Suprapubic skin (tissue), 4 donors: ENCODE measurements at regions not wholly inside any gene's neighbourhood (a gene's known extent, or its start where the extent isn't known, plus 50 kb on each side); places are given as distances from the start of the nearest gene placed in this dataset.

Experiments used
- DNase-seq, 2 donors: peaks; one replicate each; pipeline ENCODE4 v3.0.0-alpha.2; 2019; ENCODE audit warnings: low spot score in 2 of 2
- H3K27ac ChIP-seq: fragments of 200-600 bp; sonication (generic); one replicate; pipeline ENCODE4 v1.5.1; 2019
- H3K27me3 ChIP-seq: fragments of 200-600 bp; sonication (generic); one replicate; pipeline ENCODE4 v1.5.1; 2019
- H3K36me3 ChIP-seq: fragments of 200-600 bp; sonication (generic); one replicate; pipeline ENCODE4 v1.5.1; 2019
- H3K4me1 ChIP-seq: fragments of 200-600 bp; sonication (generic); one replicate; pipeline ENCODE4 v1.5.1; 2019
- H3K4me3 ChIP-seq: fragments of 200-600 bp; sonication (generic); one replicate; pipeline ENCODE4 v1.5.1; 2019; ENCODE audit warnings: mild to moderate bottlenecking
- H3K9me3 ChIP-seq: fragments of 200-600 bp; sonication (generic); one replicate; pipeline ENCODE4 v1.5.1; 2019
- CTCF ChIP-seq, 2 donors: fragments of 200-600 bp in 1 of 2; fragments of 450-650 bp in 1 of 2; sonication (generic) in 1 of 2; IDR thresholded peaks; one replicate each; pipeline ENCODE4 v1.5.1; 2016 to 2019; ENCODE audit warnings: antibody characterized with exemption in 2 of 2, mild to moderate bottlenecking in 1 of 2, moderate library complexity in 1 of 2
- EP300 ChIP-seq: sonication (generic); formaldehyde crosslinking; IDR thresholded peaks from one replicate; pipeline ENCODE4 v1.6.1; 2017; ENCODE audit warnings: antibody characterized with exemption
- POLR2A ChIP-seq, 2 donors: fragments of 450-650 bp; IDR thresholded peaks; one replicate each; pipeline ENCODE4 v1.6.1; 2017; ENCODE audit warnings: antibody characterized with exemption in 2 of 2, mild to moderate bottlenecking in 2 of 2, moderate library complexity in 2 of 2
- POLR2AphosphoS5 ChIP-seq, 3 donors: sonication (generic); formaldehyde crosslinking; IDR thresholded peaks; one replicate each; pipeline ENCODE4 v1.6.1; 2017; ENCODE audit warnings: antibody characterized with exemption in 3 of 3
- WGBS: methylation state at CpG from one replicate; pipeline ENCODE4 v1.1.5; 2018; 5-methylcytosine and 5-hydroxymethylcytosine counted together

GRCh38 chr13:70884196-70884595 is 775.9 kb upstream of the KLHL1 start:
- TF ChIP-seq POLR2AphosphoS5 (IDR thresholded peaks at IDR 0.05) (no peak), EP300 (no peak), CTCF (IDR thresholded peaks at IDR 0.05) (no peak), POLR2A (IDR thresholded peaks at IDR 0.05) (no peak)
- Histone ChIP-seq H3K27ac (no peak overlapping the region), H3K9me3 (no peaks in the 10 kb centered on the region), H3K36me3 (no peaks in the 10 kb centered on the region), H3K4me3 (no peak overlapping the region), H3K27me3 (no peaks in the 10 kb centered on the region), H3K4me1 (no peaks in the 10 kb centered on the region)
- DNase-seq: no peak
- 64% methylated on average over 2 of the region's 2 CpGs for WGBS

GRCh38 chr13:70874636-70875035 is 766.4 kb upstream of the KLHL1 start:
- Histone ChIP-seq H3K4me3 (no peak overlapping the region), H3K27ac (no peak overlapping the region)

GRCh38 chr13:70864731-70865130 is 756.5 kb upstream of the KLHL1 start:
- no peak for TF ChIP-seq CTCF (IDR thresholded peaks at IDR 0.05)
- no peak for TF ChIP-seq POLR2A (IDR thresholded peaks at IDR 0.05)
- no peak for TF ChIP-seq POLR2AphosphoS5 (IDR thresholded peaks at IDR 0.05)
- no peak for TF ChIP-seq EP300
- Histone ChIP-seq H3K27me3 (no peaks in the 10 kb centered on the region), H3K36me3 (no peaks in the 10 kb centered on the region), H3K9me3 (peaks cover 6% of the 10 kb centered on the region), H3K27ac (no peak overlapping the region), H3K4me1 (no peaks in the 10 kb centered on the region), H3K4me3 (no peak overlapping the region)
- 72% methylated on average over 2 of the region's 2 CpGs for WGBS
- no peak for DNase-seq

More at GRCh38 chr13:70874636-70875035, 766.4 kb upstream of the KLHL1 start:
- H3K36me3 ChIP-seq: no peaks in the 10 kb centered on the region
- no peak for DNase-seq
- no peak for TF ChIP-seq POLR2AphosphoS5 (IDR thresholded peaks at IDR 0.05)
- no peak for TF ChIP-seq CTCF (IDR thresholded peaks at IDR 0.05)
- no peak for TF ChIP-seq EP300
- TF ChIP-seq POLR2A (IDR thresholded peaks at IDR 0.05): no peak
- 71% methylated on average over 3 of the region's 3 CpGs for WGBS
- no peaks in the 10 kb centered on the region for H3K4me1 ChIP-seq
- H3K9me3 ChIP-seq: no peaks in the 10 kb centered on the region
- no peaks in the 10 kb centered on the region for H3K27me3 ChIP-seq

- TF ChIP-seq POLR2AphosphoS5 (IDR thresholded peaks at IDR 0.05) (no peak), POLR2A (IDR thresholded peaks at IDR 0.05) (no peak), EP300 (no peak), CTCF (IDR thresholded peaks at IDR 0.05) (no peak)
- Histone ChIP-seq H3K4me1 (no peaks in the 10 kb centered on the region), H3K27me3 (no peaks in the 10 kb centered on the region), H3K4me3 (no peak overlapping the region), H3K27ac (no peak overlapping the region), H3K36me3 (no peaks in the 10 kb centered on the region), H3K9me3 (peaks cover 8% of the 10 kb centered on the region)
- 69% methylated on average over 3 of the region's 3 CpGs for WGBS
- DNase-seq: no peak
Observed at GRCh38 chr13:70856711-70857110, 748.5 kb upstream of the KLHL1 start.

- WGBS: 72% methylated on average over 2 of the region's 2 CpGs
- Histone ChIP-seq H3K27me3 (no peaks in the 10 kb centered on the region), H3K9me3 (peaks cover 8% of the 10 kb centered on the region), H3K36me3 (no peaks in the 10 kb centered on the region), H3K4me3 (no peak overlapping the region), H3K4me1 (no peaks in the 10 kb centered on the region), H3K27ac (no peak overlapping the region)
- TF ChIP-seq POLR2AphosphoS5 (IDR thresholded peaks at IDR 0.05): no peak
- TF ChIP-seq POLR2A (IDR thresholded peaks at IDR 0.05): no peak
- TF ChIP-seq EP300: no peak
- TF ChIP-seq CTCF (IDR thresholded peaks at IDR 0.05): no peak
- no peak for DNase-seq
Observed at GRCh38 chr13:70856025-70856424, 747.8 kb upstream of the KLHL1 start.
